Erythroblast (primary cell): ENCODE measurements at regions not wholly inside any gene's neighbourhood (a gene's known extent, or its start where the extent isn't known, plus 50 kb on each side); places are given as distances from the start of the nearest gene placed in this dataset.

Experiments used
- GATA1 ChIP-seq: IDR thresholded peaks from 2 replicates; pipeline ENCODE4 v1.6.1; 2011; ENCODE audit warnings: low read depth, mild to moderate bottlenecking, control low read depth, low read length, moderate library complexity
- POLR2A ChIP-seq: IDR thresholded peaks from 2 replicates; pipeline ENCODE4 v1.6.1; 2011; ENCODE audit warnings: mild to moderate bottlenecking, low read length

DNA sequence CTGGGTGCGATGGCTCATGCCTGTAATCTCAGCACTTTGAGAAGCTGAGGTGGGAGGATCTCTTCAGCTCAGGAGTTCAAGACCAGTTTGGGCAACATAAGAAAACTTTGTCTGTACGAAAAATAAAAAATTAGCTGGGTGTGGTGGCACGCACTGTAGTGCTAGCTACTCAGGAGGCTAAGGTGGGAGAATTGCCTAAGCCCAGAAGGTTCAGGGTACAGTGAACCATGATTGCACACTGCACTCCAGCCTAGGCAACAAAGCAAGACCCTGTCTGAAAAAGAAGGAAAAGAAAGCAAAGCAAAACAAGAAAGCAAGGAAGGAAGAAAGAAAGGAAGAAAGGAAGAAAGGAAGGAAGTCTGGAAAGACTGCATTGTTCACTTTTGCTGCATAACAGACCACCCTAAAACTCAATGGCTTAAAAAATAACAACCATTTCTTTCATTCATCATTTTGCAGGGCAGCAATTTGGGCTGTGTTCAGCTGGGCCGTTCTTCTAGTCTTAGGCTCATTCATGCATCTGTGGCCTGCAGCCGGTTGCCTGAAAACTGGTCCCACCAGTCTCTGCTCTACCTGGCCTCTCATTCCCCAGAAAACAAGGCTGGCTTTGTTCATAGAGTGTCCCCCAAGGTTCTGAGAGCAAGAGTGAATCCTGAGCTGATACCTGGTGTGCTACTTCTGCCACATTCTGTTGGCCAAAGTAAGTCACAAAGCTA is 82.4 kb upstream of the MIER3 start:
- TF ChIP-seq POLR2A = no peak
- TF ChIP-seq GATA1 = no peak
